ENCODE measurements at regions not wholly inside any gene's neighbourhood (a gene's known extent, or its start where the extent isn't known, plus 50 kb on each side); places are given as distances from the start of the nearest gene placed in this dataset.

- no peak for TF ChIP-seq CTCF (IDR thresholded peaks at IDR 0.05; ENCODE audit: insufficient read depth, low read depth, low read length)
- TF ChIP-seq EZH2 (IDR thresholded peaks at IDR 0.05; ENCODE audit: insufficient read depth, low read length) = no peak
These were observed 105.5 kb upstream of the GLI2 start for GRCh38 chr2:120630031-120630701.

All from astrocyte (in vitro differentiated cells and primary cell).